HUDEP-2 (cell line): ENCODE measurements at regions not wholly inside any gene's neighbourhood (a gene's known extent, or its start where the extent isn't known, plus 50 kb on each side); places are given as distances from the start of the nearest gene placed in this dataset.

Experiments used
- DNase-seq, 76 experiments: peaks; one replicate each; lab custom pipeline; 2025; ENCODE audit not compliant: unreplicated experiment in 76 of 76; lab: John Stamatoyannopoulos, UW

DNA sequence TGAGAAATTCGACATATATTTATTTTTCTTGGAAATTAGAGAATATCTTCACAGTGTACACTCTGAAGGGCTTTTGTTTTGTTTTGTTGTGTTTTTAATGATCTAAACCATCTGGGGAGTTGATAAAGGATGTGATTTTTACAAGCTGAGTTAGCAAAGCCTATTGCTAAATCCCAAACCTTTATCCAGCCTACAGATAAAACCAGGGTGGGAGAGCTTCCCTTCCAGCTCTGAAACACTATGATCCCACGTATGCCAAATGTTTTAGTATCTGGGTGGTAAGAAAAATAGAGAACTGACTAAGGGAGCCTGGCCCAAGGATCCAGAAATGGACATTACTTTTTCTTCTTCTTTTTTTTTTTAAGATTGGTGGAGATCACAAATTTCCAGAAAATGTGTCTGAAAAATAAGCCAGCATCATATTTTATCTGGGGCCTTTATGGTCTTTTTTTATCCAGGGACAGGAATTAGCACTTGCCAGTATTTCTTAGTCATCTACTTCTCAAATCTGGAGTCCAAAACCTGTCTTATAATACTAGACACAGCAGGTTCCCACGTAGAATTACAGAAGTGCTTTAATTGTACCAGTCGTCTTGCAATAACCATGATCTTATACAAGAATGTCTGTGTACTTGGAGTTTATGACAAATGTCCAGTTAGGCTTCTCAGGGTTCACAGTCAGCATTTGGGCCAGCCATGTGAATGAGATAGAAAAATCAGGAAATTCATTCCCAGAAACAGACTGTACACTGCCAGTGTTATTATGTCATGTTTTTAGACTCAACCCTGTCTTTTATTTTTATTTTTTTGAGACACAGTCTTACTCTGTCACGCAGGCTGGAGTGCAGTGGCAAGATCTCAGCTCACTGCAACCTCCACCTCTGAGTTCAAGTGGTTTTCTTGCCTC is 290.8 kb upstream of the MPDZ start:
- DNase-seq, result no peak

DNA sequence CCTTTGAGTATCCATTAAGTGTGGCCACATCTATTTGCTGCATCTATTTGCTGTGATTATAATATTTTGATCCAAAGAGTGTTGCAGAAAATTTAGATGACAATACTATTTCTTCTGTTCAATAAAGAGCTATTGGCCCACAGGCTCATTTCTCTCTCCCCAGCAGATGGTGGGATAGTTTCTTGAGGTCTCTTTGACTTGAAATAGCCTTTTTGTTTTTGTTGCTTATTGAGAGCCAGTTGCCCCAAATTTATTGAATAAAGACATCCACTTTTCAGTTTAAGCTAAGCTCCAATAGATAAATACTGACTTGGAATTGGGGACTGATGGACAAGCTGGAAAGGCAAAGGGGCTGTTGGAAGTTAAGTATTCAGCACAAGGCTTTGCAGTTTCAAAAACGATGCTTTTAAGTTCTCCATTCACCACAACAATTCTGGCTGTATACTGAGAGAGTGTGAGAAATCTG is 290.1 kb upstream of the MPDZ start:
- DNase-seq, result no peak

DNA sequence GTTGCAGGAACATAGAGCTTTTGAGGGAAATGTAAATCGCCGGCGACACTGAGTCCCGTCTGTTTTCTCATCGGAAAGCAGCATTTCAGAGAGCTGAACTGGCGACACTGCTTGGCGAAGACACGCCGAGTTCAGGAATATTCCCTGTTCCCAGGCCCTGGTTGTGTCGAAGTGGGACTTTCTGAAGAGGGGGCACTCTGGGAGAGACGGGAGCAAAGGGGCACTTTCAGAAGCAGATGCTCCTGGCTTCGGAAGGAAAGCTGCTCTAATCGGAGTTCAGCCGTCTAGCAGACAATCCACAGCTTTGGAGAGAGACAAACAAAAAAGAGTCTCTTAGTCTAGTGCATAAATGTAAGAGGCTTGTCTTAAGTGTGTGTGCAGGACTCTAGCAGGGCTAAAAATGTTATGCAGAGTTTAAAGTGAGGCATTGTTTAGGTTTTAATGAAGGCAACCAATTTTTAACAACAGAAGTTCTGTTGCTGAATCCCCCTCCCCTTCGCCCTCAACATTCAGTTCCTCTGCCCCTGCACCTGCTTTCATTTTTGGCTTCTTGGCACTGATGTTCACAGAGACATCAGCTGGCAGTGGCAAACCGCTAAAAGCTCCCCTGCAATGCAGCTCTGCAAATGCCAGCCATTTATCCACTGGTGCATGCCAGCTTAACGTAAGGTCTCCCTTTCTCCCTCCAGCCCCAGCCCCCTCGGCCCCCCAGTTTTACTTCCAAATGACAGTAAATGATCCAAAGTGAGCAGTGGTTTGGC is 289.5 kb upstream of the MPDZ start:
- no peak for DNase-seq

DNA sequence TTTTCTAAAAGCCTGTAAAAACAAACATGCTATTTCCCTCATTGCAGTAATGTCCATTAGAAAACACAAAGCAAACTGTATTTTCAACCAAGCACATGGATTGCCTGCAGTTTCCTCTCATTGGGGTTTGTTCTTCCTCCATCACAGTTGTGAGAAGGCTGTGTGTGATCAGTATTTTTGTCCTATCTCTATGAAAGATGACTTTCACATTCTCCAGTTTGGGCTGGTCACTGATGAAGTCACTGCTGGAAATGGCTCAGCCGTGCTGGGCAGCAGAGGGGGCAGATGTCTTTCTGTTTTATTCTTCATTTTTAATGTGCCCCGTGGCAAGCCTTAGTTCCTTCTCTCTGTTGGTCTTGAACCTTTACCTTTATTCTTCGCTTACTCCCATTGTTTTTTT is 288.9 kb upstream of the MPDZ start:
- no peak for DNase-seq

DNA sequence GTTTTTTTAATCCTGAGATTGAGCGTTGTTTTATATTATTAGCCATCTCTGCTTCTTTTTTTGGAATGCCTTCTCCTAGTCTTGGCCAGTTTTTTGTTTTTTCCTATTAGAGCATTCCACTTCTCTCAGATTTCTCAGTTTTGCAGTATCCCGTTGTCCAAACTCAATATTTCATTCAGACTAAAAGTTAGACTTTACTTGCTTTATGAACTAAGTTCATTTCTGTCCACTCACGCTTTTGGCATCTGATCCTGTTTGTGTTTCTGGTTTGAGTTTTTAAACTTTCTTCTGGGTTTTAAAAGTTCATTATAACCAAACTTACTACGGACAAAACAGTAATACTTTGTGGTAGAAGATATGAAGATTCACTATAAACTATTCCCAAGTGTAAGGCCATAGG is 288.3 kb upstream of the MPDZ start:
- no peak for DNase-seq

DNA sequence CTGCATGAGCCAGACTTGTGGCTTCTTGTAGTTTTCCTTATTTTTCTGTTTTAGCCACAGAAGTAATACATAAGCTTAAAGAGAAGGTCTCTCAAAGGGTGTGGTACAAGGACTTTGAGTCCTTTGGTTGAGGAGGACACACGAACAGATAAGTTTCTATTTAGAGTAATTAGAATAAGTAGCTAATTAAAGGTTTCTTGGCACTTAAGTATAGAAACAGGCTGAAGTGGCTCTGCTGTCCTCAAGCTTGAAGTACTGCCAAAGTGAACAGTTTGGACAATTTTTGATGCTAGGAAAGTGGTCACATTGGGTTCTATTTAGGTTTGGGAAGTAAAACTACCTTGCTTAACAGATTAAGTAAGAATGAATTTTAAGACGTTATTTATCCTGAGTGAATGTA is 278.3 kb upstream of the MPDZ start:
- no peak for DNase-seq

DNA sequence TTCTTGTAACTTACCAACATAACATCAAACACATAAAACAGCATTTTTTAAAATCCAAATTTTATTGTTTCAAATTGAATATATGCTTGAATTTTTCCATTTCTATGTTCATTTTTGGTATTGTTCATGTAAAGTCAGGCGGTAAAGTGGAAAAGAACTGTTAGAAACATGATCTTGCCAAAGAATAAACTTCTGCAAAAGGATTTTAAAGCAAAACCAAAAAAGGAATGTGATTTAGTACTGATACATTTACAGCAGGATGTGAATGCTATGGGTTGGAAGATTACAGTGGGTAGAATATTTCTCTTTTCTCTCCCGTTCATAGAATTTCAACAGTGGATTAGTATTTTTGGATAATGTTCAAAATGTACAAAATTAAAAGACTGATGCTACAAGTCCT is 277.2 kb upstream of the MPDZ start:
- DNase-seq, result no peak

DNA sequence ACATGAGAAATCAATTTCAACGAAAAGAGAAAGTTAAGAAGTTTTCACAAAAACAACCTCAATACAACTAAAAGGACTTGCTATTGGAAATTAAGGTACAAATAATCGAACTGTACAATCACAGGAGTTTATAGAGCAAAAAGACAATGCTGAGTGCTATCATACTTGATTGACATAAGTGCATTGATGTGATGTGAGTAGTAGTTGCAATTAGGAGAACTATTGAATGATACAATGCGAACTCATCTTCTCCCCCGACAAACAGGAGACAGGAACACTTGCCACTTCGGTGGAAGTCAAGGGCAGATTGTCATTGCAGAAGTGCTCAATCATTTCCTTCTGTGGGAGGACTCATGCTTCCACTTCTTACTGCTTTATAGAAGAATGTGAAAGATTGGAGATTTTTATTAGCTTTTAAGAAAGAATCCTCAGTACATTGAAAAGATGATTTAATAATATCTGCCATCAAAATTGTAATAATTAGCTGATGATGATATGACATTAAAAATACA is 276.6 kb upstream of the MPDZ start:
- no peak for DNase-seq

DNA sequence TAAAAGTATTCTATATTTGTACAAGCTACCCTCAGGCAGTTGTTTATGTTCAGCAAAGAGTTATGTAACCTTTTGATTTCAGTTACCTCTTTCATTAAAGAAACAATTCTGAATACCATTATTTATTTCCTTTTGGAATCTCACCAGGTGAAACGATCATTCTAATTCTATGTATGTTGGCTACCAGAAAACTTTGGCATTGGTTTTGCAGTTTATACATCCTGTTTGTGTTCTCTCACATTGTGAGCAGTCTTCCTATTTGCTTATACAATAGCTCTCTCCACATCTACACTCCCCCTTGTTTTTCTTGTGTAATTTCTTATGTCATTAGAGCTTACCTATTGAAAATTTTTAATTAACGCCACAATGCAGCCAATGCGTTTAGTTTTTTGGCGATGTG is 276.0 kb upstream of the MPDZ start:
- no peak for DNase-seq

DNA sequence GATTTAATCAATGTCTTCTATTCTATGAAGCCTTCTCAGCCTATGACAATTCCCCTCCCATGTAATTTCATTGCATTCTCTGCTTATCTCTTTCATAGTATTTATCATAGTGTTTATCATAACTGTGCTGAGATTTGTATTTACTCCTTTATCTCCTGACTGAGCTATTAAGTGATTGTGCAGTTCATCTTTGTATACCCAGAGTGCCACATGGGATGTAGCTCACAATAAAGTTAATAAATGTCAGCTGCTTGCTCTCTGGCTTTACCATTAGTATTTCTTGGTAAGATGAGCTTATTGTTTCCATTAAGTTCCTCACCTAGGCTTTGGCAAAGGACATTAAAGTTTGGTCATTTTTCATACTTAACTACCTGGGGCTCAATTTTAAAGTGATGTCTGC is 275.1 kb upstream of the MPDZ start:
- DNase-seq, result no peak

DNA sequence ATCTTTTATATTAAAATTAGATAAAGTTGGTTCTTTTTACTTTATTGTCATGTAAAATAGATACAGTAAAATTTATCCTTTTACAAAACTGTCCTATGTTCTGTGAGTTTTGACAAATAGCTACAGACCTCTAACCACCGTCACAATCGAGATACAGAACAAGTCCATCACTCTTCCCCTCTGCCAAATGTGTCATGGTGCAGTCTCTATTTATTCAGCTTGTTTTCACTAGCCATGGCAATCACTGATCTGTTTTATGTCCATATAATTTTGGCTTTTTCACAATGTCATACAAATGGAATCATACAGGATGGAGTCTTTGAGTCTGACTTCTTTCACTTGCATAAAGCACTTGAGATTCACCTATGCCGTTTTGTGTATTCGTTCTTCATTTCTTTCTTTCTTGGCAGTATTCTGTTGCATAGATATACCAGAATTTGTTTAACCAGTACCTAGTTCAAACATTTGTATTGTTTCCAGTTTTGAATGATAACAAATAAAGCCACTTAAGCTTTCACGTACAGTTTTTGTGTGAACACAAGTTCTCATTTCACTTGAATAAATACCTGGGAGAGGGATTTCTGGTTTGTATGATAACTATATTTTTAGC is 273.2 kb upstream of the MPDZ start:
- DNase-seq, result no peak

DNA sequence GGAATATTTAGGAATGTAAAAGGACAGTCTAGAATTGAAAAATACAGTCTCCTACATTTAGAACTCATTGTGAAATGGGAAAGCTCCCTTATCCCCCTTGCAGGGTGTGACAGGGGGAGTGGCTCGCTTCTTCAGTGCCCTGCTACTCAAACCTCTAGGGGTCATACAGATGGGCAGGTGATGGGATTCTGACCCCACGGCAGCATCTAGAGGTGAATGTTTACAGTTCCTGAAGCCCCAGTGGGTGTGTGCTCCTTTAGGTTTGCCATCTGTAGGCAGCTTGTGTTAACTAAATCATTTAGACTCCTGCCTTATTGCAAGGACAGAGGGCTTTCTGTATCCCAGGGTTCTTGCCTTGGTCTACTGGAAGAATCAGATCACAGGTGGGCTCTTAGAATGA is 271.0 kb upstream of the MPDZ start:
- DNase-seq, result no peak

DNA sequence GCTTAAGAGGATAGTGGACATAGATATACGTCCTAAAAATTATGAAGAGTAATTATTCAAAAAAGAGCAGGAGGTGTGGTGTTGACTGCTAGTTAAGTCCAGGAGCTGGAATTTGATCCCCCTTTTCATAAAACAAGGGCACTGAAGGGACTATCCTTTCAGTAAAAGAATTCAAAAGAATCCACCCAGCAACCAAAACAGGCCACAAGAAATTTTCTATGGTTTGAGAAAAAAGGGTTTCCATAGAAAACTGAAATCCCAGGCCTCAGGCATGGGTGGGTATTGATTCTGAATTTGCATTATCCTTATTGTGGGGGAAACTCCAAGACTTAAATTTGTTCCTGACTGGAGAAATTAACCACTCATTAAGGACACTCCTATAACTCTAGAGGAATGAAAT is 269.0 kb upstream of the MPDZ start:
- DNase-seq, result no peak

DNA sequence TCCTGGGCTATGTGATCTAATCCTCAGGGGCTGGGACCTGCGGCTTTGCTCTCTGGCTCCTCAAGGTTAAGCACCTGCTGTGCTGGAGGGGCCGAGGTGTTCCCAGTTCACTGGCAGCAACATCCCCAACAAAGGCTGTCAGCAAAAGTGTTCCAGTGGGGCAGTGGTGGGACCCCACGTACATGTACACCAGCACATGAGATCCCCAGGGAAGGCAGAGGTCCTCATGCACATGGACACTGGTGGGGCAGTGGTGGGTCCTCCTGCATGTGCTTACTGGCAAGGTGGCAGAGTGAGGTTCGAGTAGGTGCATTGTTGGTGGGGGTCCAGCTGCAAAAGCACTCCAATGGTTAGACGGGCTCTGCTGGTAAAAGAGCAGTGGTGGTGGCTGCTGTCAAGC is 255.6 kb upstream of the MPDZ start:
- DNase-seq, result no peak

DNA sequence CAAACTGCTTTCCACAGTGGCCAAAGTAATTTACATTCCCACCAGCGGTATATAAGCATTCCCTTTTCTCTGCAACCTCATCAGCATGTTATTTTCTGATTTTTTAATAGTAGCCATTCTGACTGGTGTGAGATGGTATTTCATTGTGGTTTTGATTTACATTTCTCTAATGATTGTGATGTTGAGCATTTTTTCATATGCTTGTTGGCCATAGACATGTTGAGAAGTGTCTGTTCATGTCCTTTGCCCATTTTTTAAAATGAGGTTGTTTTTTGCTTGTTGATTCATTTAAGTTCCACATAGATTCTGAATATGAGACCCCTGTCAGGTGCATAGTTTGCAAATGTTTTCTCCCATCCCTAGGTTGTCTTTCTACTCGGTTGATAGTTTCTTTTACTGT is 254.5 kb upstream of the MPDZ start:
- no peak for DNase-seq

DNA sequence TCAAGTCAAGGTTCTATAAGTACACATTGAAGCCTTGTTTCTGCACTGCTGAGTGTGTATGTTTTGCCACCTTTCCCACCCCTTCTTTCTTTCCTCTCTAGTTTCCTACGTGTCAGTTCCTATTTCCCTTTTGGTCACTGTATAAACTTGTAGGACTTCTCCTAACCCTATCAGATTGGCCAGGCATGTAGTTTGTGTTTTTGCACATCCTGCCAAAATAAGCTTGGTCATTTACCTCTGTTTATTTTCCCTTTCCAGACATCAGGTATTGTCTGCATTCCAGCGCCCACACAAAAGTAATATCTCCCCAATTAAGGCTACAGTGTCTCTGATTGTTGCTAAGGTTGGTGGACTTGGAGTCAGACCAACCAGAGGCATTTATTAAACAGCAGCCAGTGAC is 252.9 kb upstream of the MPDZ start:
- no peak for DNase-seq

DNA sequence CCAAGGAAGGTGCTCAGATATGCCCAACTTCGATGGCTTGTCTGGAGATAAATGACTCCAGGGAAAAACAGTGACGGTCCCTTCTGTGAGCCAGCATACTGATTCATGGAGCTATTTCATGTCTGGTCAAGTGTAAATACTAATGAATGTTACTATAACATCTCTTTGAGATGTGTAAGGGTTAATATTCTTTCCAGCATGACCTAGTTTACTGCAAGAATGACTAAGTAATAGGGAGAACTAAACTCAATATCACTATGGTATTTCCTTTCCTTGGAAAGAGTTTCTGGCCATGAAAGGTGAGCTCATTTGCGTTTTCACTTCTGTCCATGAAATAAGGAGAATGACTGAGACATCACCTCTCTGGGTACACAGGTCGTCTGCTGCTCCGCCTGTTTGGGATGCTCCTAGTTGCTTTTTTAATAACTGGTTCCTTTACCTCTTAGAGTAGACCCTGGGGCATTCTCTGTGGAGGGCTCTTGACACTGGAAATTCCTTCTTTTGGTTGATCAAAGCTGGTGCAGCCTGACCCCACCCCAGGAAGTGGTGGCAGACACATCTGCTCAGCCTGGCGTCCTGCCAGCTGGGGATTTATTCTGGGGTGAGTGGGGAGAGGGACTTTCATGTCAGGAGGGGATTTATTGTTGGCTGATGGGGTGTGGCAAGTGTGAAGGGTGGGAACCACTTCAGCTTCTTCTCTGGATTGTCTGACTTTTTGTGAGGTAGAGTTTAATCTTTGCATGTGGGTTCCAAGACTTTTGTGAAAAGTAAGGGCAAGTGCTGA is 250.0 kb upstream of the MPDZ start:
- DNase-seq, result no peak

DNA sequence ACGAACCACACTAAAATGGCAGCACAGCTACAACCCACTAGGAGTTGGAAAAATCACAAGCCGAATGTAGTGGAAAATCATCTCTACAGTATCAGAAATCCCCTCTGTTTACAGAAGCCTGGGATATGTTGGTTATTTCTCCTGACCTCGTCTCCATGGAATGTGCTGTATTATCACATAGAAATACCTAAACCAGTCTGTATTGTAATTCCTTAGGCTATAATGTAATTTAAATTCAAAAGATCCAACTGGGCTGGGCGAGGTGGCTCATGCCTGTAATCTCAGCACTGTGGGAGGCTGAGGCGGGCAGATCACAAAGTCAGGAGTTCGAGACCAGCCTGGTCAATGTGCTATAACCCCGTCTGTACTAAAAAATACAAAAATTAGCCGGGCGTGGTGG is 244.8 kb upstream of the MPDZ start:
- DNase-seq, result no peak

DNA sequence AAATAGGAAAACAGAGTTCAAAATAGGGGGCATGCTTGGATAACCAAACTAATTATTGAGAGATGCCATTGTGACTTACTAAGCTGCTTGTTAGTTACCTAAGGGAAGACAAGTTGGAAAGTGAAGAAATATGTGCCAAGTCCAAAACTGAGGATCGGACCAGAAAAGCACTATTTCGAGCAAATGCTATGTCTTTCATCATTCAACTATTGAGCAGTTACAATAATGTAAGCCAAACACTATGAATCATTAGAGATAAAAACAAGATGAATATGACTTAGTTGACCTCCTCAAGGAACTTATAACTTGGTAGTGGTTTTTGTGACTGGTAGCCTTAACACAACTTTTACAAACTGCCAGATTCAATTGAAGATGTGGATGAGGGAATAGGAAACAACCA is 240.6 kb upstream of the MPDZ start:
- no peak for DNase-seq

DNA sequence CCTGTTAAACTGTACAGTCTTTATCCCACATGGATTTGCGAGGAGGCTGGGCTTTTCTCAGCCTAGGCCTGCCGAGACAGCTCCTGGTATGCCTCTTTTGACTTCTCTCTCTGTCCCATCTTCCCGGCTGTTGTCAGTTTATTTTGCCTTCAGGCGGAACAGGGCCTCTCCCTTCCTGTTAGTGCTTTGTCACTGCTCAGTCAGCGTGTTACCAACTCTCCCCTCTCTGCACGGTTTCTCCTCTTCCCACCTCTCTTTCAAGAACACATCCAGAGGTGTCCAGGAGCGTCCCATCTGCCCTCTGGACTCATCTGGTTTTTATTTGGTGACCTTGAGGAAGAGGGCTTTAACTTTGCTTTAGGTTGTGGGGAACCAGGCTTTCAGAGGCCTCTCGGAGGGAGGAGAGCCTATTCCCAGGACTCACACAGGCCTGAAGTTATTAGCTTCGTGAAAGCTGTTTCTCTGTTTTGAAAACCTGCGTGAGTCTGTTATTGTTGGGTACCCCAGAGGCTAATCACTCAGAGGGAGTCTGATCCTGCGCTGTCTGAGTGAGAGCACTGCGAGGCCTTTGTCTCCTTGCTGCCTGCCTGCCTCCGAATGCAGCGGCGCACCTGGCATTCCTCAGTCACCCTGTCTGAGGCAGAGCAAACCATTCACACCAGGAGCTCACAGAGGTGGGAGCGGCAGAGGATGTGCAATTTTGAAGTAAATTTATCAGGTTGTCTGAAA is 234.4 kb upstream of the MPDZ start:
- no peak for DNase-seq
